ENCODE measurements at regions not wholly inside any gene's neighbourhood (a gene's known extent, or its start where the extent isn't known, plus 50 kb on each side); places are given as distances from the start of the nearest gene placed in this dataset.

- intact Hi-C loops (cut with DNase I), result no loop called here
- WGBS, 2 donors, result 94 to 99% methylated on average over 8 of the region's 8 CpGs
- H3K27ac ChIP-seq, result no peak overlapping the region
- H3K9me3 ChIP-seq, result peaks cover 0 to 52% (median 0%) of the 10 kb centered on the region in 3 donors
- DNase-seq (no peak), ATAC-seq (no peak)
- peaks cover 0 to 4% of the 10 kb centered on the region in 2 donors for H3K36me3 ChIP-seq (replicated peaks in 1 of 2; ENCODE audit: insufficient read depth in 1 of 2, low read depth in 2 of 2)
- H3K4me3 ChIP-seq, result no peak overlapping the region
- TF ChIP-seq POLR2A (IDR thresholded peaks at IDR 0.05) (no peak), CTCF (IDR thresholded peaks at IDR 0.05) (no peak)
- no peaks in the 10 kb centered on the region for H3K4me1 ChIP-seq
- no peaks in the 10 kb centered on the region for H3K27me3 ChIP-seq
Measured at GRCh38 chr13:40876020-40876738, 86.8 kb downstream of the SLC25A15 start.

- intact Hi-C loops (cut with DNase I), result no loop called here
- DNase-seq, result no peak
- TF ChIP-seq POLR2A (IDR thresholded peaks at IDR 0.05), result no peak
- TF ChIP-seq CTCF (IDR thresholded peaks at IDR 0.05), result no peak
- no peak overlapping the region for H3K4me3 ChIP-seq
- H3K27me3 ChIP-seq, result no peaks in the 10 kb centered on the region
- no peaks in the 10 kb centered on the region for H3K4me1 ChIP-seq
- peaks cover 0 to 45% (median 0%) of the 10 kb centered on the region in 3 donors for H3K9me3 ChIP-seq
- H3K36me3 ChIP-seq (replicated peaks in 1 of 2; ENCODE audit: insufficient read depth in 1 of 2, low read depth in 2 of 2), result peaks cover 0 to 4% of the 10 kb centered on the region in 2 donors
- ATAC-seq, result no peak
- 100% methylated on average over 2 of the region's 2 CpGs for WGBS, 2 donors
- no peak overlapping the region for H3K27ac ChIP-seq
Measured at GRCh38 chr13:40878321-40878720, 88.9 kb downstream of the SLC25A15 start.

- H3K36me3 ChIP-seq (replicated peaks in 1 of 2; ENCODE audit: insufficient read depth in 1 of 2, low read depth in 2 of 2), result peaks cover 0 to 4% of the 10 kb centered on the region in 2 donors
- WGBS, 2 donors, result 98 to 100% methylated on average over 7 of the region's 7 CpGs
Measured at GRCh38 chr13:40878823-40879222, 89.4 kb downstream of the SLC25A15 start.

More at GRCh38 chr13:40878823-40879222, 89.4 kb downstream of the SLC25A15 start:
- no peak for TF ChIP-seq POLR2A (IDR thresholded peaks at IDR 0.05)
- peaks cover 0 to 40% (median 0%) of the 10 kb centered on the region in 3 donors for H3K9me3 ChIP-seq
- DNase-seq (no peak), ATAC-seq (no peak)
- no peak overlapping the region for H3K4me3 ChIP-seq
- intact Hi-C loops (cut with DNase I), result no loop called here
- H3K27ac ChIP-seq, result no peak overlapping the region
- H3K4me1 ChIP-seq, result no peaks in the 10 kb centered on the region
- H3K27me3 ChIP-seq, result no peaks in the 10 kb centered on the region

Data from body of pancreas (tissue), 4 donors.